ENCODE measurements at regions not wholly inside any gene's neighbourhood (a gene's known extent, or its start where the extent isn't known, plus 50 kb on each side); places are given as distances from the start of the nearest gene placed in this dataset.
"Not testable (repeated sequence)": the region's sequence is repeated elsewhere in the genome, so short reads cannot be mapped to it uniquely, and the experiment has no call there.

DNA sequence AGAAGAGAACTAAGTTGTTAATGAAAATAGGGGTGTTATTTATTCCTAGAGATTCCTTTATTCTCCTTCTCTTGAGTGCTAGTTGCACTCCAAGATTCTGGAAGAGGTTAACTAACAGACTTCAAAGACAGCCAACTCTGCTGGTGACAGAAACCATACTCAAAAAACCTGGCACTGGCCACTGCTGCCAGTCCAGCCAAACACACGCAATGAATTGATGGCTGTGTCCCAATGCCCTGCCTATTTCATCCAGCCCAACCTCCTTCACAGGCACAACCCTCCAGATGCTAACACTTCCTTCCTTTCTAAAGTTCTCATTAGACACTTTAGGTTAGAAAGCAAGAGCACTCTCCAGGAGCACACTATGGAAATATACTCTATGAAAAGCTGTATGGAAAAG, 150.8 kb upstream of the C11orf58 start:
- H3K4me3 ChIP-seq (ENCODE audit: low read depth in 1 of 2, low read length in 2 of 2), result no peak overlapping the region
- H3K27ac ChIP-seq (ENCODE audit: low read depth, low read length), result no peak overlapping the region
- no peaks in the 10 kb centered on the region for H3K4me1 ChIP-seq (ENCODE audit: control insufficient read depth in 1 of 2, insufficient read depth in 2 of 2, low read length in 2 of 2)
- H3K9me3 ChIP-seq (ENCODE audit: control insufficient read depth in 1 of 2, low read length in 2 of 2), result no peaks in the 10 kb centered on the region
- no peaks in the 10 kb centered on the region for H3K36me3 ChIP-seq (ENCODE audit: control insufficient read depth in 1 of 2, insufficient read depth in 2 of 2, low read length in 2 of 2)
- H3K27me3 ChIP-seq (ENCODE audit: control insufficient read depth in 1 of 2, insufficient read depth in 2 of 2, low read length in 2 of 2), result no peaks in the 10 kb centered on the region
- H3K9ac ChIP-seq (ENCODE audit: low read depth in 1 of 2, low read length in 2 of 2), result no peak overlapping the region

DNA sequence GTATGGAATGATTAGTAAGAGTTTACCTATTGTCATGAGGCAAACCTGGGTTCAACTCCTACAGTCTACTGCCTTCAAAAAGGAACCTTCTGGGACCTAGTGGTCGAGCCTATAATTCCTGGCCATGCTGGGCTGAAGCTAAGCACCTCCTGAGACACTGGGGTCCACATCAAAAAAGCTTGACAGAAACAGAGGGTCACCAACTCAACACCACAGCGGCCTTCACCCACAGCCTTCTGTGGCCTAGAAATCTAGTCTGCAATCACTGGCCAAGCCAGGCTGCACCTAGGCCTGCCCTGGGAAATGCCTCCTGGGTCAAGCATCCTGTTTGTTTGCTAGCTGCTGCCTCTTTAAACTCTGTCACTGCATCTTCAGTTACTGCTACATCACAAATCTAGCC, 153.9 kb upstream of the C11orf58 start:
- Histone ChIP-seq H3K27me3 (ENCODE audit: control insufficient read depth in 1 of 2, insufficient read depth in 2 of 2, low read length in 2 of 2) (no peaks in the 10 kb centered on the region), H3K27ac (ENCODE audit: low read depth, low read length) (no peak overlapping the region), H3K4me1 (ENCODE audit: control insufficient read depth in 1 of 2, insufficient read depth in 2 of 2, low read length in 2 of 2) (no peaks in the 10 kb centered on the region), H3K36me3 (ENCODE audit: control insufficient read depth in 1 of 2, insufficient read depth in 2 of 2, low read length in 2 of 2) (no peaks in the 10 kb centered on the region), H3K4me3 (ENCODE audit: low read depth in 1 of 2, low read length in 2 of 2) (no peak overlapping the region), H3K9ac (ENCODE audit: low read depth in 1 of 2, low read length in 2 of 2) (no peak overlapping the region), H3K9me3 (ENCODE audit: control insufficient read depth in 1 of 2, low read length in 2 of 2) (peaks cover 0 to 3% of the 10 kb centered on the region in 2 donors)

DNA sequence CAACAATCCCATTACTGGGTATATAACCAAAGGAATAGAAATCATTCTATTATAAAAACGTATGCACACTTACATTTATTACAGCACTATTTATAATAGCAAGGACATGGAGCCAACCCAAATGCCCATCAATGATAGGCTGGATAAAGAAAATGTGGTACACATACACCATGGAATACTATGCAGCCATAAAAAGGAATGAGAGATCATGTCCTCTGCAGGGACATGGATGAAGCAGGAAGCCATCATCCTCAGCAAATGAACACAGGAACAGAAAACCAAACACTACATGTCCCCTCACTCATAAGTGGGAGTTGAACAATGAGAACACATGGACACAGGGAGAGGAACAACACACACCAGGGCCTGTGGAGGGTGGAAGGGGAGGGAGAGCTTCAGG, 157.4 kb upstream of the C11orf58 start:
- H3K36me3 ChIP-seq (ENCODE audit: control insufficient read depth in 1 of 2, insufficient read depth in 2 of 2, low read length in 2 of 2); H3K4me1 ChIP-seq (ENCODE audit: control insufficient read depth in 1 of 2, insufficient read depth in 2 of 2, low read length in 2 of 2); H3K4me3 ChIP-seq (ENCODE audit: low read depth in 1 of 2, low read length in 2 of 2); H3K9me3 ChIP-seq (ENCODE audit: control insufficient read depth in 1 of 2, low read length in 2 of 2); H3K27ac ChIP-seq (ENCODE audit: low read depth, low read length); H3K27me3 ChIP-seq (ENCODE audit: control insufficient read depth in 1 of 2, insufficient read depth in 2 of 2, low read length in 2 of 2); H3K9ac ChIP-seq (ENCODE audit: low read depth in 1 of 2, low read length in 2 of 2): not testable (repeated sequence)

DNA sequence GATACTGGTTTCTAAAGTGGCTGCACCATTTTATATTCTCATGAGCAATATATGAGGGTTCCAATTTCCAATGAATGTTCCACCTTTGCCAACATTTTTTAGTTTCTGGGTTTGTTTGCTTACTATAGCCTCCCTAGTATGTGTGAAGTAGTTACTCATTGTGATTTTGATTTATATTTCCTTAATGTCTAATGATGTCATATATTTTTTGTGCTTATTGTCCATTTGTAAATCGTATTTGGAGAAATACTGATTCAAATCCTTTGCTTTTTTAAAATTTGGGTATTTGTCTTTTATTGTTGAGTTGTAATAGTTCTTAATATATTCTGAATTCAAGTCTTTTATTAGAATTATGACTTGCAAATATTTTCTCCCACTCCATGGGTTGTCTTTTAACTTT, 161.0 kb upstream of the C11orf58 start:
- Histone ChIP-seq H3K36me3 (ENCODE audit: control insufficient read depth in 1 of 2, insufficient read depth in 2 of 2, low read length in 2 of 2) (no peaks in the 10 kb centered on the region), H3K27me3 (ENCODE audit: control insufficient read depth in 1 of 2, insufficient read depth in 2 of 2, low read length in 2 of 2) (no peaks in the 10 kb centered on the region), H3K27ac (ENCODE audit: low read depth, low read length) (no peak overlapping the region), H3K4me3 (ENCODE audit: low read depth in 1 of 2, low read length in 2 of 2) (no peak overlapping the region), H3K4me1 (ENCODE audit: control insufficient read depth in 1 of 2, insufficient read depth in 2 of 2, low read length in 2 of 2) (no peaks in the 10 kb centered on the region), H3K9ac (ENCODE audit: low read depth in 1 of 2, low read length in 2 of 2) (no peak overlapping the region), H3K9me3 (ENCODE audit: control insufficient read depth in 1 of 2, low read length in 2 of 2) (peaks cover 0 to 3% of the 10 kb centered on the region in 2 donors)

DNA sequence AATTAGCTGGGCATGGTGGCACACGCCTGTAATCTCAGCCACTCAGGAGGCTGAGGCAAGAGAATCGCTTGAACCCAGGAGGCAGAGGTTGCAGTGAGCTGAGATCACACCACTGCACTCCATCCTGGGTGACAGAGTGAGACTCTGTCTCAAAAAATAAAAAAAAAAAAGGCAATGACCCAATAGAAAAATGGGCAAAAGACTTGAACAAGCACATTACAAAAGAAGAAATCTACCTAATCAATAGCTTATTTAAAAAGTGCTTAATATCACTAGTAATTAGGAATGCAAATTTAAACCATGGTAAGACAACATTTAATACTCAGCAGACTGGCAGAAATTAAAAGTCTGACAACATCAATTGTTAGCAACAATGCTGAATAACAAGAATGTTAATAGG, 163.6 kb upstream of the C11orf58 start:
- not testable (repeated sequence) for H3K27ac ChIP-seq (ENCODE audit: low read depth, low read length); H3K27me3 ChIP-seq (ENCODE audit: control insufficient read depth in 1 of 2, insufficient read depth in 2 of 2, low read length in 2 of 2); H3K4me1 ChIP-seq (ENCODE audit: control insufficient read depth in 1 of 2, insufficient read depth in 2 of 2, low read length in 2 of 2); H3K36me3 ChIP-seq (ENCODE audit: control insufficient read depth in 1 of 2, insufficient read depth in 2 of 2, low read length in 2 of 2); H3K9ac ChIP-seq (ENCODE audit: low read depth in 1 of 2, low read length in 2 of 2); H3K4me3 ChIP-seq (ENCODE audit: low read depth in 1 of 2, low read length in 2 of 2); H3K9me3 ChIP-seq (ENCODE audit: control insufficient read depth in 1 of 2, low read length in 2 of 2)

DNA sequence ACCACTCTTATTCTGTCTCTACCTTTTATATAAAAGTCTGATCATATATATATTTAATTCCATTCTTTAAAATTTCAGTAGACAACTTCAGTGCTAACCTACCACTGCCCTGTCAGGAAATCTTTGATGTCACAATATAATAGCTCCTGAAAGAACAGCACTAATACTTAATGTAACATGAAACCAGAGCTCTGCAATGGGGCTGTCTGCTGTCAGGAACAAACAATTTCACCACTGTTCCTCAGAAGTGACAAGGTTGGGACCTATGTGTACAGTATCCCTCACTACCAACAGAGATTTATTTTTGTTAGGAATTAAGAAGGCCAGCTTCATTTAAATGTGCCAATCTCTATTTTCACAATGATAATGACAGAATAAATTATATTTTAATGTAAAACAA, 165.5 kb upstream of the C11orf58 start:
- no peak overlapping the region for H3K27ac ChIP-seq (ENCODE audit: low read depth, low read length)
- H3K9me3 ChIP-seq (ENCODE audit: control insufficient read depth in 1 of 2, low read length in 2 of 2), result no peaks in the 10 kb centered on the region
- H3K9ac ChIP-seq (ENCODE audit: low read depth in 1 of 2, low read length in 2 of 2), result no peak overlapping the region
- no peaks in the 10 kb centered on the region for H3K27me3 ChIP-seq (ENCODE audit: control insufficient read depth in 1 of 2, insufficient read depth in 2 of 2, low read length in 2 of 2)
- H3K36me3 ChIP-seq (ENCODE audit: control insufficient read depth in 1 of 2, insufficient read depth in 2 of 2, low read length in 2 of 2), result no peaks in the 10 kb centered on the region
- no peak overlapping the region for H3K4me3 ChIP-seq (ENCODE audit: low read depth in 1 of 2, low read length in 2 of 2)
- H3K4me1 ChIP-seq (ENCODE audit: control insufficient read depth in 1 of 2, insufficient read depth in 2 of 2, low read length in 2 of 2), result no peaks in the 10 kb centered on the region

DNA sequence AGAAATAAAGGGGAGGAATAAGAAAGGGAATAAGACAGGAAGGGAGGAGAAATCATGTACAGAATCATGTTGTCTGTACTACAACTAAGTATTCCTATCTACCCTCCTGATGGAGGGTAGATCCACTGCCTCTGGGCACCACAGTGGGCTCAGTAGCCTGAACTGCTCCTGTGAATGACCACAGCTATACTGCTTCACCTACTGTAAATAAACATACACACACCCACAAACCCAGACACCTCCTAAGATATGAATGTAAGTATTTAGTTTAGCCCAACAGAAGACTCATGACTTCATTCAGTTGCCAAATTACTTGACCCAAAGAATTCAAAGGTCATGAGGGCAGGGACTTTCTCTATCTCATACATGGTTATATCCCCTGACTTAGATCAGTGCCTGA, 177.3 kb upstream of the C11orf58 start:
- no peaks in the 10 kb centered on the region for H3K9me3 ChIP-seq (ENCODE audit: control insufficient read depth in 1 of 2, low read length in 2 of 2)
- peaks cover 4 to 30% of the 10 kb centered on the region in 2 donors for H3K4me1 ChIP-seq (ENCODE audit: control insufficient read depth in 1 of 2, insufficient read depth in 2 of 2, low read length in 2 of 2)
- H3K4me3 ChIP-seq (ENCODE audit: low read depth in 1 of 2, low read length in 2 of 2), result no peak overlapping the region
- H3K27me3 ChIP-seq (ENCODE audit: control insufficient read depth in 1 of 2, insufficient read depth in 2 of 2, low read length in 2 of 2), result no peaks in the 10 kb centered on the region
- no peak overlapping the region for H3K27ac ChIP-seq (ENCODE audit: low read depth, low read length)
- no peak overlapping the region for H3K9ac ChIP-seq (ENCODE audit: low read depth in 1 of 2, low read length in 2 of 2)
- H3K36me3 ChIP-seq (ENCODE audit: control insufficient read depth in 1 of 2, insufficient read depth in 2 of 2, low read length in 2 of 2), result no peaks in the 10 kb centered on the region

DNA sequence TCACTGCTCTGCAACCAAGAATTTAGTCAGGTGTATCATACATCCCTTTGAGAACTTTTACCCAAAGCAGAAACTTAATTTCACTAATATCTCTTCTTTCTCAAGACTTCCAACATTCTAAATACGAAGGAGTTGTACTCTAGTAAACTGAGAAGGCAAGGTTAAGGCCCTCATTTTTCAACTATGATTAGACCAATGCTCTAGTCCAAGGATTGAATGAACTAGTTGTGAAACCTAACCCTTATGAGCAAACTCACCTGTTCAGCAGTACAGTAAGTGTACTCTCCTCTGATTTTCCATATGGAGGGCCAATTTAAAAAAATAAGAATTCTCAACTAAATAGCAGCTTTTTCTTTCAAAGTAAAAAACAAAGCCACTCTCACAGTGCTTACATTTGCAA, 180.0 kb upstream of the C11orf58 start:
- Histone ChIP-seq H3K4me1 (ENCODE audit: control insufficient read depth in 1 of 2, insufficient read depth in 2 of 2, low read length in 2 of 2) (peaks cover 4 to 32% of the 10 kb centered on the region in 2 donors), H3K27ac (ENCODE audit: low read depth, low read length) (no peak overlapping the region), H3K36me3 (ENCODE audit: control insufficient read depth in 1 of 2, insufficient read depth in 2 of 2, low read length in 2 of 2) (no peaks in the 10 kb centered on the region), H3K4me3 (ENCODE audit: low read depth in 1 of 2, low read length in 2 of 2) (no peak overlapping the region), H3K9me3 (ENCODE audit: control insufficient read depth in 1 of 2, low read length in 2 of 2) (no peaks in the 10 kb centered on the region), H3K27me3 (ENCODE audit: control insufficient read depth in 1 of 2, insufficient read depth in 2 of 2, low read length in 2 of 2) (no peaks in the 10 kb centered on the region), H3K9ac (ENCODE audit: low read depth in 1 of 2, low read length in 2 of 2) (no peak overlapping the region)

DNA sequence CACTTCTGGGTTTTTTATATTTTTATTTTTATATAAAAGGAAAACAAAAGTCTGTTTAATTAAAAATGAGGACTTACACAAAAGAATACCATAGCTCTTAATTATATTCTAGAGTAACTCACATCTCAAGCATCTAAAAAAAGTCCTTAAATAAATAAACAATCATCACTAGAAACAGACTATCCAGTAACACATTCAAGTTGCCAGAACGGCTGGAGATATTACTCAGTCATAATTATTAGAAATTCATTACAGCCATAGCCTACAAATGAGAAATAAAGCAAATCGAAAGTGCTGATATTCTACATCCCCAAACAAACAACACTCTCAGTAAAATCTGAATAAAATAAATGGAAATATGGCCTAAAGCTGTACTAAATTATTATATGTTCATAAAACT, 182.5 kb upstream of the C11orf58 start:
- no peaks in the 10 kb centered on the region for H3K27me3 ChIP-seq (ENCODE audit: control insufficient read depth in 1 of 2, insufficient read depth in 2 of 2, low read length in 2 of 2)

DNA sequence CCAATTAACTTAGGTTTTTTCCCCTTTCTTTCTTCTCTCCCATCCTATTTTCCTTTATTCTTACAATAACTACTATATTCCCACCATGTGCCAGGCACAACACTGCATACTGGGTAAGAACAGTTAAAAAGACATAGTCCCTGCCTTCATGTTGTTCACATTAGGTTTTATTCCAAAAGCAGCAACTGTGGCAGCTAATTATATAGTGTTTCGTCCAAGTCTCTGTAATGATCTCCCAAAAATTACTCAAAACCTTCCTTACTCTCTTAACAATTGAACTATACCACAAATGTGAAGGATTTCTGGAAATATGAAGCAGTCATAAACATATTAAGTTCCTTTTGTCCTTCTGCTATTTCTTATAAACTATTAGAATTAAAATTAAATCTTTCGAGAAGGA, 184.1 kb upstream of the C11orf58 start:
- H3K9ac ChIP-seq (ENCODE audit: low read depth in 1 of 2, low read length in 2 of 2), result no peak overlapping the region
- no peaks in the 10 kb centered on the region for H3K36me3 ChIP-seq (ENCODE audit: control insufficient read depth in 1 of 2, insufficient read depth in 2 of 2, low read length in 2 of 2)
- H3K4me3 ChIP-seq (ENCODE audit: low read depth in 1 of 2, low read length in 2 of 2), result no peak overlapping the region
- H3K27me3 ChIP-seq (ENCODE audit: control insufficient read depth in 1 of 2, insufficient read depth in 2 of 2, low read length in 2 of 2), result no peaks in the 10 kb centered on the region
- H3K4me1 ChIP-seq (ENCODE audit: control insufficient read depth in 1 of 2, insufficient read depth in 2 of 2, low read length in 2 of 2), result peaks cover 4 to 25% of the 10 kb centered on the region in 2 donors
- H3K9me3 ChIP-seq (ENCODE audit: control insufficient read depth in 1 of 2, low read length in 2 of 2), result no peaks in the 10 kb centered on the region
- no peak overlapping the region for H3K27ac ChIP-seq (ENCODE audit: low read depth, low read length)

More for the DNA sequence above, 182.5 kb upstream of the C11orf58 start:
- peaks cover 4 to 32% of the 10 kb centered on the region in 2 donors for H3K4me1 ChIP-seq (ENCODE audit: control insufficient read depth in 1 of 2, insufficient read depth in 2 of 2, low read length in 2 of 2)
- peak overlapping the region in 1 of 2 donors; percentile 22 for H3K4me3 ChIP-seq (ENCODE audit: low read depth in 1 of 2, low read length in 2 of 2)
- H3K36me3 ChIP-seq (ENCODE audit: control insufficient read depth in 1 of 2, insufficient read depth in 2 of 2, low read length in 2 of 2), result no peaks in the 10 kb centered on the region
- no peak overlapping the region for H3K9ac ChIP-seq (ENCODE audit: low read depth in 1 of 2, low read length in 2 of 2)
- H3K27ac ChIP-seq (ENCODE audit: low read depth, low read length), result no peak overlapping the region
- no peaks in the 10 kb centered on the region for H3K9me3 ChIP-seq (ENCODE audit: control insufficient read depth in 1 of 2, low read length in 2 of 2)

DNA sequence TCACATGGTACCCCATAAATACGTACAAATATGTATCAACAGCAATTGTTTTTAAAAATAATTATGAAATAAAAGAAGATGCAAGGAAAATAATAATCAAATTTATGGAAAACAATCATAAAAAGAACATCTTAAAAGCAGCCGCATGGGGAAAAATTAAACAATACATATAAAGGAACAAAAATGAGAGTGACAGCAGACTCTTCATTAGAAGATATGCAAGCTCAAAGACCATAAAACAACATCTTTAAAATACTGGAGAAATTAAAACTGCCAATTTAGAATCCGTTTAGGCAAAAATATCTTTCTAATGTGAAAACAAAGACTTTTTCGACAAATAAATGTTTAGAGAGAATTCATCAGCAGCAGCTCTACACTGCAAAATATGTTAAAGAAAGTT, 190.6 kb upstream of the C11orf58 start:
- Histone ChIP-seq H3K4me1 (ENCODE audit: control insufficient read depth in 1 of 2, insufficient read depth in 2 of 2, low read length in 2 of 2) (no peaks in the 10 kb centered on the region), H3K27ac (ENCODE audit: low read depth, low read length) (no peak overlapping the region), H3K9ac (ENCODE audit: low read depth in 1 of 2, low read length in 2 of 2) (no peak overlapping the region), H3K9me3 (ENCODE audit: control insufficient read depth in 1 of 2, low read length in 2 of 2) (no peaks in the 10 kb centered on the region), H3K27me3 (ENCODE audit: control insufficient read depth in 1 of 2, insufficient read depth in 2 of 2, low read length in 2 of 2) (no peaks in the 10 kb centered on the region), H3K4me3 (ENCODE audit: low read depth in 1 of 2, low read length in 2 of 2) (no peak overlapping the region), H3K36me3 (ENCODE audit: control insufficient read depth in 1 of 2, insufficient read depth in 2 of 2, low read length in 2 of 2) (no peaks in the 10 kb centered on the region)

All from duodenal mucosa (tissue), 2 donors.